ENCODE measurements at regions not wholly inside any gene's neighbourhood (a gene's known extent, or its start where the extent isn't known, plus 50 kb on each side); places are given as distances from the start of the nearest gene placed in this dataset.

GRCh38 chr14:98573082-98573481, 698.9 kb downstream of the BCL11B start:
- no peak for TF ChIP-seq NR3C1 (CRISPR knock-in tag; IDR thresholded peaks at IDR 0.05)
- TF ChIP-seq ATM (IDR thresholded peaks at IDR 0.05; ENCODE audit: borderline replicate concordance) = no peak
- no peak for TF ChIP-seq ZNF609 (CRISPR knock-in tag; IDR thresholded peaks at IDR 0.05; ENCODE audit: borderline replicate concordance)
- TF ChIP-seq BATF2 (CRISPR knock-in tag; IDR thresholded peaks at IDR 0.05) = no peak
- TF ChIP-seq ZNF12 (CRISPR knock-in tag; IDR thresholded peaks at IDR 0.05) = no peak
- no peak for TF ChIP-seq MAX (IDR thresholded peaks at IDR 0.05)
- TF ChIP-seq NCOA5 (CRISPR knock-in tag; IDR thresholded peaks at IDR 0.05) = no peak
- no peak for TF ChIP-seq SP2 (CRISPR knock-in tag; IDR thresholded peaks at IDR 0.05)
- TF ChIP-seq GLI4 (CRISPR knock-in tag; IDR thresholded peaks at IDR 0.05; ENCODE audit: borderline replicate concordance) = no peak
- no peak for TF ChIP-seq EHMT2 (IDR thresholded peaks at IDR 0.05; ENCODE audit: borderline replicate concordance, low read depth, low read length)
- TF ChIP-seq POLR2G (IDR thresholded peaks at IDR 0.05; ENCODE audit: low read depth, low read length) = no peak
- TF ChIP-seq ZNF543 (CRISPR knock-in tag; IDR thresholded peaks at IDR 0.05) = no peak
- intact Hi-C loops (cut with micrococcal nuclease; ENCODE audit: unreplicated experiment) (no loop called here), in situ Hi-C loops (cut with HindIII; ENCODE audit: extremely low pct_ligation_motif_present, low pct_unique_long_range_greater_than_20kb) (no loop called here)
- 6% methylated on average over 1 of the region's 2 CpGs for WGBS (ENCODE audit: low lambda C conversion rate)
- H3K4me2 ChIP-seq (ENCODE audit: low read depth, low read length) = no peak overlapping the region
- no peaks in the 10 kb centered on the region for H3K79me2 ChIP-seq (ENCODE audit: insufficient read depth, low read length)
- CTCF ChIA-PET (ENCODE audit: low intra/inter-chr PET ratio, low total read pairs) = no interaction called here
- FAIRE-seq (no peak), ATAC-seq (no peak), DNase-seq (ENCODE audit: low spot score) (no peak)
- no peak overlapping the region for H3K4me3 ChIP-seq (replicated peaks in 1 of 3; ENCODE audit: insufficient read depth in 1 of 3, low read depth in 2 of 3, low read length in 3 of 3)
- no peaks in the 10 kb centered on the region for H3K36me3 ChIP-seq (replicated peaks in 1 of 2; ENCODE audit: control insufficient read depth in 1 of 2, insufficient read depth in 2 of 2, low read length in 2 of 2)
- no peaks in the 10 kb centered on the region for H4K20me1 ChIP-seq (ENCODE audit: insufficient read depth, low read length)
- peaks cover 83% of the 10 kb centered on the region for H3K9me3 ChIP-seq (ENCODE audit: low read length)
- no peak overlapping the region for H3K9ac ChIP-seq (ENCODE audit: insufficient read depth, low read depth, low read length)
- no TSS peak for BruUV-seq (replicated peaks)
- H3K27me3 ChIP-seq (ENCODE audit: control insufficient read depth in 1 of 2, insufficient read depth in 2 of 2, low read length in 2 of 2) = no peaks in the 10 kb centered on the region
- H2AFZ ChIP-seq (ENCODE audit: low read length) = no peak overlapping the region
- no peaks in the 10 kb centered on the region for H3K4me1 ChIP-seq (ENCODE audit: insufficient read depth, low read length)
- POLR2A ChIA-PET = no interaction called here
- no peak overlapping the region for H3K27ac ChIP-seq (ENCODE audit: extremely low read length, insufficient read depth, low read length)

Measured in HepG2 (cell line).